ENCODE measurements at regions not wholly inside any gene's neighbourhood (a gene's known extent, or its start where the extent isn't known, plus 50 kb on each side); places are given as distances from the start of the nearest gene placed in this dataset.

DNA sequence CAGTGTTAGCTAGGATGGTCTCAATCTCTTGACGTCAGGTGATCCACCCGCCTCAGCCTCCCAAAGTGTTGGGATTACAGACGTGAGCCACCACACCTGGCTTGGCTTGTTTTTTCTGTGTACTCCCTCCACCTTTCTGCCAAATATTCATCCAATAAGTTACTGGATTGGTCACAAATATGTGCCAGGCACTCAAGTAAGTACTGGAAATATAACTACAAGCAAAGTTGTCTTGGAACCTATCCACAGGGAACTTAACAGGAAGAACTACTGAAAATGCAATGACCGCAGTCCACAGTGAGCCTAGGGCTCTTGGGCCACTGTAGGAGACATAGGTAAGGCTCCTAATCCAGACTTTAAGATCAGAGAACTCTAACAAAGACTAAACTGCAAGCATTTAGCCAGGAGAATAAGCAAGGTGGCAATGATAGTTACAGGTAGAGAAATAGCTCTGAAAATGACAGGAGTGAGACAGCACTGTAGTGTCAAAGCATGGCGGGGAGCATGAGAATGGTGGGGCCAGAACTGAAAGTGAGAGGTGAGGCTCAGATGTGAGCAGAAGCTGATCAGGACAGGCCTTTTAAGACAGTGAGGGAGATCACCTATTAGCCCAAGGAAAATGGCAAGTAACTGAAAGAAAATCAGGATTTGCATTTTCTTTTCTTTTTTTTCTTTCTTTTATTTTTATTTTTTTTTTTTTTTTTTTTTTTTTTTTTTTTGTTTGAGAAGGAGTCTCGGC is 252.1 kb downstream of the RBM43 start:
- H3K36me3 Mint-ChIP-seq (ENCODE audit: insufficient read depth, unreplicated experiment): no peaks in the 10 kb centered on the region
- no peak overlapping the region for H3K4me3 Mint-ChIP-seq (ENCODE audit: unreplicated experiment)
- H3K4me3 ChIP-seq (ENCODE audit: low read depth, low read length): no peak overlapping the region
- ChIA-PET CTCF (no interaction called here), POLR2A (no interaction called here)
- H3K4me1 Mint-ChIP-seq (ENCODE audit: low read depth, unreplicated experiment): no peaks in the 10 kb centered on the region
- no peaks in the 10 kb centered on the region for H3K36me3 ChIP-seq (ENCODE audit: control insufficient read depth, insufficient read depth, low read length)
- no peak overlapping the region for H3K27ac Mint-ChIP-seq (ENCODE audit: unreplicated experiment)
- H3K9me3 ChIP-seq: no peaks in the 10 kb centered on the region
- no peaks in the 10 kb centered on the region for H3K4me1 ChIP-seq
- no peak for DNase-seq
- no peaks in the 10 kb centered on the region for H3K27me3 ChIP-seq (replicated peaks; ENCODE audit: control insufficient read depth, insufficient read depth, low read length)
- TF ChIP-seq, protein P1, sequence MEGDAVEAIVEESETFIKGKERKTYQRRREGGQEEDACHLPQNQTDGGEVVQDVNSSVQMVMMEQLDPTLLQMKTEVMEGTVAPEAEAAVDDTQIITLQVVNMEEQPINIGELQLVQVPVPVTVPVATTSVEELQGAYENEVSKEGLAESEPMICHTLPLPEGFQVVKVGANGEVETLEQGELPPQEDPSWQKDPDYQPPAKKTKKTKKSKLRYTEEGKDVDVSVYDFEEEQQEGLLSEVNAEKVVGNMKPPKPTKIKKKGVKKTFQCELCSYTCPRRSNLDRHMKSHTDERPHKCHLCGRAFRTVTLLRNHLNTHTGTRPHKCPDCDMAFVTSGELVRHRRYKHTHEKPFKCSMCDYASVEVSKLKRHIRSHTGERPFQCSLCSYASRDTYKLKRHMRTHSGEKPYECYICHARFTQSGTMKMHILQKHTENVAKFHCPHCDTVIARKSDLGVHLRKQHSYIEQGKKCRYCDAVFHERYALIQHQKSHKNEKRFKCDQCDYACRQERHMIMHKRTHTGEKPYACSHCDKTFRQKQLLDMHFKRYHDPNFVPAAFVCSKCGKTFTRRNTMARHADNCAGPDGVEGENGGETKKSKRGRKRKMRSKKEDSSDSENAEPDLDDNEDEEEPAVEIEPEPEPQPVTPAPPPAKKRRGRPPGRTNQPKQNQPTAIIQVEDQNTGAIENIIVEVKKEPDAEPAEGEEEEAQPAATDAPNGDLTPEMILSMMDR (IDR thresholded peaks at IDR 0.05; ENCODE audit: insufficient read depth in 1 of 2, low read depth in 1 of 2, low read length in 1 of 2, severe bottlenecking in 1 of 2, unreplicated experiment in 1 of 2): no peak
- peaks cover 2% of the 10 kb centered on the region for H3K27me3 Mint-ChIP-seq (ENCODE audit: insufficient read depth, unreplicated experiment)
- H3K9me3 Mint-ChIP-seq (ENCODE audit: unreplicated experiment): no peaks in the 10 kb centered on the region
- no TSS peak for BruUV-seq (replicated peaks)
- intact Hi-C loops (cut with micrococcal nuclease; ENCODE audit: unreplicated experiment): no loop called here

GRCh38 chr2:151007365-151007764 is 254.3 kb downstream of the RBM43 start:
- Mint-ChIP-seq H3K27me3 (ENCODE audit: insufficient read depth, unreplicated experiment) (peaks cover 2% of the 10 kb centered on the region), H3K27ac (ENCODE audit: unreplicated experiment) (no peak overlapping the region), H3K4me1 (ENCODE audit: low read depth, unreplicated experiment) (no peaks in the 10 kb centered on the region), H3K9me3 (ENCODE audit: unreplicated experiment) (no peaks in the 10 kb centered on the region), H3K36me3 (ENCODE audit: insufficient read depth, unreplicated experiment) (no peaks in the 10 kb centered on the region), H3K4me3 (ENCODE audit: unreplicated experiment) (no peak overlapping the region)
- H3K4me1 ChIP-seq: no peaks in the 10 kb centered on the region
- POLR2A ChIA-PET: no interaction called here
- TF ChIP-seq, protein P1 (IDR thresholded peaks at IDR 0.05; ENCODE audit: insufficient read depth in 1 of 2, low read depth in 1 of 2, low read length in 1 of 2, severe bottlenecking in 1 of 2, unreplicated experiment in 1 of 2): no peak
- no peaks in the 10 kb centered on the region for H3K9me3 ChIP-seq
- no peaks in the 10 kb centered on the region for H3K36me3 ChIP-seq (ENCODE audit: control insufficient read depth, insufficient read depth, low read length)
- CTCF ChIA-PET: interaction anchor here (0.6 kb wide), 1 partner anchor 964 kb away, joined by 3 read pairs; no protein-coding TSS in a partner anchor
- no peak for DNase-seq
- H3K4me3 ChIP-seq (ENCODE audit: low read depth, low read length): no peak overlapping the region
- intact Hi-C loops (cut with micrococcal nuclease; ENCODE audit: unreplicated experiment): no loop called here
- no TSS peak for BruUV-seq (replicated peaks)
- no peaks in the 10 kb centered on the region for H3K27me3 ChIP-seq (replicated peaks; ENCODE audit: control insufficient read depth, insufficient read depth, low read length)

GRCh38 chr2:151002959-151003600 is 258.6 kb downstream of the RBM43 start:
- DNase-seq: no peak
- CTCF ChIA-PET: no interaction called here

More at GRCh38 chr2:151002959-151003600, 258.6 kb downstream of the RBM43 start:
- intact Hi-C loops (cut with micrococcal nuclease; ENCODE audit: unreplicated experiment): no loop called here
- Histone ChIP-seq H3K4me3 (ENCODE audit: low read depth, low read length) (no peak overlapping the region), H3K9me3 (no peaks in the 10 kb centered on the region), H3K36me3 (ENCODE audit: control insufficient read depth, insufficient read depth, low read length) (no peaks in the 10 kb centered on the region), H3K4me1 (no peaks in the 10 kb centered on the region), H3K27me3 (replicated peaks; ENCODE audit: control insufficient read depth, insufficient read depth, low read length) (no peaks in the 10 kb centered on the region)
- Mint-ChIP-seq H3K4me1 (ENCODE audit: low read depth, unreplicated experiment) (no peaks in the 10 kb centered on the region), H3K27me3 (ENCODE audit: insufficient read depth, unreplicated experiment) (no peaks in the 10 kb centered on the region), H3K9me3 (ENCODE audit: unreplicated experiment) (no peaks in the 10 kb centered on the region), H3K27ac (ENCODE audit: unreplicated experiment) (no peak overlapping the region), H3K4me3 (ENCODE audit: unreplicated experiment) (no peak overlapping the region), H3K36me3 (ENCODE audit: insufficient read depth, unreplicated experiment) (no peaks in the 10 kb centered on the region)
- no TSS peak for BruUV-seq (replicated peaks)
- POLR2A ChIA-PET: no interaction called here
- TF ChIP-seq, protein P1 (IDR thresholded peaks at IDR 0.05; ENCODE audit: insufficient read depth in 1 of 2, low read depth in 1 of 2, low read length in 1 of 2, severe bottlenecking in 1 of 2, unreplicated experiment in 1 of 2): no peak
